AG04450 (cell line): ENCODE measurements at regions not wholly inside any gene's neighbourhood (a gene's known extent, or its start where the extent isn't known, plus 50 kb on each side); places are given as distances from the start of the nearest gene placed in this dataset.

Source experiments
- CTCF ChIA-PET: fragments of 300-600, 350-600 bp; formaldehyde crosslinking; extraction: SDS; loops from one replicate; lab custom pipeline; 2022; ENCODE audit warnings: antibody characterized with exemption, inconsistent platforms; lab: Charles Lee
- POLR2A ChIA-PET: fragments of 350-600 bp; formaldehyde crosslinking; extraction: SDS; loops from one replicate; lab custom pipeline; 2021; ENCODE audit warnings: antibody characterized with exemption, inconsistent platforms; lab: Yijun Ruan, JAX
- DNase-seq: peaks from one replicate; pipeline ENCODE4 v3.0.0-alpha.2; 2011; ENCODE audit warnings: low read depth, low spot score
- H3K27ac ChIP-seq: one replicate; pipeline ENCODE4 v1.5.1; 2012; ENCODE audit warnings: low read depth, low read length, control low read depth
- H3K27me3 ChIP-seq: one replicate; pipeline ENCODE4 v1.6.0; 2012; ENCODE audit warnings: low read length; ENCODE audit not compliant: control insufficient read depth, insufficient read depth
- H3K4me3 ChIP-seq: 2 replicates; pipeline ENCODE4 v1.5.1; 2011; ENCODE audit warnings: mild to moderate bottlenecking, low read depth, low read length, control low read depth
- H3K9me3 ChIP-seq: 2 replicates; pipeline ENCODE4 v1.5.1; 2012; ENCODE audit warnings: low read length; ENCODE audit not compliant: control insufficient read depth, insufficient read depth
- CTCF ChIP-seq: IDR thresholded peaks from 2 replicates; pipeline ENCODE4 v1.5.1; 2011; ENCODE audit warnings: low read depth, low read length, control low read depth, inconsistent platforms

- CTCF ChIA-PET, result interaction anchor here (1.2 kb wide), 1 partner anchor 537 kb away, joined by 3 read pairs; no protein-coding TSS in a partner anchor
These were observed 550.3 kb downstream of the QKI start for GRCh38 chr6:163964789-163965188.

GRCh38 chr6:163963205-163964120, 548.9 kb downstream of the QKI start:
- ChIA-PET CTCF (interaction anchor here (1.2 kb wide), 1 partner anchor 536 kb away, joined by 3 read pairs; no protein-coding TSS in a partner anchor), POLR2A (no interaction called here)
- no peak for TF ChIP-seq CTCF

More at GRCh38 chr6:163964789-163965188, 550.3 kb downstream of the QKI start:
- DNase-seq, result no peak
- TF ChIP-seq CTCF, result no peak
- POLR2A ChIA-PET, result no interaction called here
- H3K9me3 ChIP-seq, result no peaks in the 10 kb centered on the region
- H3K27ac ChIP-seq, result no peak overlapping the region
- H3K27me3 ChIP-seq, result no peaks in the 10 kb centered on the region
- H3K4me3 ChIP-seq, result no peak overlapping the region

GRCh38 chr6:163962627-163963117, 548.2 kb downstream of the QKI start:
- H3K9me3 ChIP-seq, result peaks cover 3% of the 10 kb centered on the region; the same call in 1 of the 2 replicates
- no peaks in the 10 kb centered on the region for H3K27me3 ChIP-seq
- CTCF ChIA-PET, result no interaction called here
- POLR2A ChIA-PET, result no interaction called here
- H3K27ac ChIP-seq, result no peak overlapping the region
- no peak for TF ChIP-seq CTCF
- no peak overlapping the region for H3K4me3 ChIP-seq
- no peak for DNase-seq

More at GRCh38 chr6:163963205-163964120, 548.9 kb downstream of the QKI start:
- no peak overlapping the region for H3K27ac ChIP-seq
- no peak for DNase-seq
- H3K4me3 ChIP-seq, result no peak overlapping the region
- H3K9me3 ChIP-seq, result peaks cover 3% of the 10 kb centered on the region; the same call in 1 of the 2 replicates
- no peaks in the 10 kb centered on the region for H3K27me3 ChIP-seq

- H3K27ac ChIP-seq, result no peak overlapping the region
- ChIA-PET CTCF (no interaction called here), POLR2A (no interaction called here)
- no peaks in the 10 kb centered on the region for H3K27me3 ChIP-seq
- DNase-seq, result no peak
- no peak overlapping the region for H3K4me3 ChIP-seq
- no peak for TF ChIP-seq CTCF
- peaks cover 3% of the 10 kb centered on the region; the same call in 1 of the 2 replicates for H3K9me3 ChIP-seq
These were observed 545.6 kb downstream of the QKI start for GRCh38 chr6:163960128-163960527.

- H3K9me3 ChIP-seq, result peaks cover 3% of the 10 kb centered on the region; the same call in 1 of the 2 replicates
- CTCF ChIA-PET, result interaction anchor here (0.6 to 1.3 kb wide), 3 partner anchors 10 to 531 kb away, joined by 3 to 6 read pairs (median 5); no protein-coding TSS in a partner anchor
- no peak overlapping the region for H3K27ac ChIP-seq
- H3K27me3 ChIP-seq, result no peaks in the 10 kb centered on the region
- POLR2A ChIA-PET, result no interaction called here
- no peak for DNase-seq
- TF ChIP-seq CTCF, result no peak
- no peak overlapping the region for H3K4me3 ChIP-seq
These were observed 544.1 kb downstream of the QKI start for GRCh38 chr6:163958646-163959045.
